Right cardiac atrium (tissue), 5 donors: ENCODE measurements at regions not wholly inside any gene's neighbourhood (a gene's known extent, or its start where the extent isn't known, plus 50 kb on each side); places are given as distances from the start of the nearest gene placed in this dataset.

Experiments
- ATAC-seq, 2 donors: fragments of 200-7000 bp; cut with Tn5 transposase; one replicate each; pipeline versions ENCODE4 v1.8.0 to v1.9.1; 2020; ENCODE audit warnings: moderate library complexity in 2 of 2, mild to moderate bottlenecking in 1 of 2
- DNase-seq, 3 donors: peaks; one replicate each; pipeline ENCODE4 v3.0.0-alpha.2; 2020
- H3K27ac ChIP-seq: one replicate; pipeline ENCODE4 v1.5.1; 2013; ENCODE audit warnings: mild to moderate bottlenecking, low read length, control low read depth, moderate library complexity
- H3K27me3 ChIP-seq: one replicate; pipeline ENCODE4 v1.6.1; 2013; ENCODE audit not compliant: control insufficient read depth, insufficient read depth
- H3K4me1 ChIP-seq: one replicate; pipeline ENCODE4 v1.6.1; 2013; ENCODE audit warnings: low read length; ENCODE audit not compliant: control insufficient read depth, insufficient read depth
- H3K4me3 ChIP-seq: one replicate; pipeline ENCODE4 v1.5.1; 2013; ENCODE audit warnings: low read length, control low read depth
- H3K9me3 ChIP-seq: one replicate; pipeline ENCODE4 v1.6.1; 2013; ENCODE audit warnings: low read length; ENCODE audit not compliant: control insufficient read depth
- WGBS: extraction: QIAGEN DNeasy Blood & Tissue Kit; methylation state at CpG from one replicate; pipeline ENCODE4 v1.1.7; 2013; 5-methylcytosine and 5-hydroxymethylcytosine counted together
- intact Hi-C, 4 donors: fragments of 100-400 bp; cut with DNase I; formaldehyde crosslinking; loops; one replicate each; pipeline versions ENCODE4 v1.11.0 to v1.14.0; 2022 to 2023
- donor health status: healthy with polysubstance abuse.
- donor health status: DM: no; HTN: yes; CAD: no.
- donor health status: DM: no; HTN: no; CAD: no.
- donor health status: DM: no; HTN: yes; CAD: no; lungs with severe emphysema.
- donor health status: DM: yes; HTN: yes; CAD: no.

DNA sequence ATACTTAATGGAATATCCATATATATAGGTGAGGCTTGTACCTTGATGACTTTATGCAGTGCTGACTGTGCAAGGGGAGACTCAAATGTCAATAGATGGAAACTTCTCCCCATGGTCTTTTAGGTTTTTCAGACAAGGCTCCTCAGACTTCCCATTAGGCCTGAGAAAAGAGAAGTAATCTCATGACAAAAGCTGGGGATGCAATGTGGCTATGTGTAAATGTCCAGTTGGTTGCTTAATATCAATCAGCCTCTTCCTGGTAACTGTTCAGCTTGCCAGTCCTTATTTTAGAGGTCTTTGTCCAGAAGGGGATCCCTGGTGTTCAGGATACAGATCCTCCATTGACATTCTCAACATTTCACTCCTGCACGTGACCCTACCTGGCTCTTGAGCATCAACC is 621.1 kb upstream of the CDH18 start:
- WGBS, result 84% methylated on average over 1 of the region's 1 CpG
- Histone ChIP-seq H3K4me1 (no peaks in the 10 kb centered on the region), H3K27me3 (no peaks in the 10 kb centered on the region), H3K9me3 (peaks cover 2% of the 10 kb centered on the region), H3K27ac (no peak overlapping the region), H3K4me3 (no peak overlapping the region)
- DNase-seq (no peak), ATAC-seq (no peak)
- intact Hi-C loops, result no loop called here

DNA sequence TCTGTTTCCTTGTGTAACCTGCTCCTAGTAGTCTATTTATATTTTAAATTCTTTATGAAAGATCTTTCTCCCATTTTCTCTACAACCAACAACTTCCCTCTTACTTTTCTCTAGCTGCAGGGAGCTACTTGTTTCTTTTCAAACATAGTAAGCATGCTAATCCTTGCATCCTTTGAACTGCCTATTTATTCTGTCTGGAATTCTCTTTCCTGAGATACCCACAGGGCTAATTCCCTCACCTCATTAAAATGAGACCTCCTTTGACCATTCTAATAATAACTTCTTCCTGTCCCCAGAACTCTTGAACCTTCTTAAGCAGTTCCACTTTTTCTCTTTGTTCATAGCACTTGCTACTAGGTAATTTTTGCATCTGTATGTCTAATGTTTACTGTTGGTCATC is 620.6 kb upstream of the CDH18 start:
- ATAC-seq (no peak), DNase-seq (no peak)
- H3K4me1 ChIP-seq, result no peaks in the 10 kb centered on the region
- H3K4me3 ChIP-seq, result no peak overlapping the region
- intact Hi-C loops, result no loop called here
- no peaks in the 10 kb centered on the region for H3K27me3 ChIP-seq
- H3K27ac ChIP-seq, result no peak overlapping the region
- H3K9me3 ChIP-seq, result peaks cover 2% of the 10 kb centered on the region

DNA sequence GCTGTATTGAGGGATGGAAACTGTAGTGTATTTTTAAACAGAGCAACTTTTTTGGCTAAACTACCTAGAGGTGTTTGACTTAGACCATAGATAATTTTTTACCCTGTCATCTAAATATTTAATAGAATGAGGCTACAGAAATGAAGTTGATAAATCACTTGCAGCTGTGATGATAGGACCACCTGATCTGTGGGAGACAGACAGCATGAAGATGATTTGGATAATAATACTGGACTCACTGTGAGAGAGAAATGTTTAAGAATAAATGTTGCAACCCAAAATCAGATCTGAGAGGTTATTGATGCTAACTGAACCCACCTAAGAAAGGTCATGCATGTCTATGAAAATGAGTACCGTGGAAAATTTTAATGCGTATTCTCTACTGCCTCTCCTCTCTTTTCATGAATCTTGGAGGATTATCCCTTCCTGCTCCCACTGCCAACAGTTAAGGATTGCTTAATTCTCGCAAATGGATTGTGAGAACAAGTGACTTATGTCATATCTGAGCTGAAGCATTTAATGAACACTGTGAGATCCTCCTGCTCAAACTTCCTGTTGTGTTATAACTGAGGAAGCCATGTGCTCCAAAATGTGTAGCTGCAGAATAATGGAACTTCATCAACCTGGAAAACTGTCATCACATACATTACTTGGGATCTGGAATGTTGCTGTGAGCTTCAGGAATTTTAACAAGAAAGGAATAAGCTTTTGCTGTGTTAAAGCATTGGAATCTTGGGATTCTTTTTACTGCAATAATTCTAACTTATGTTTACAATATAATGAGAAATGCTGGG is 617.9 kb upstream of the CDH18 start:
- no peaks in the 10 kb centered on the region for H3K27me3 ChIP-seq
- no peak overlapping the region for H3K27ac ChIP-seq
- 54% methylated on average over 3 of the region's 3 CpGs for WGBS
- H3K4me3 ChIP-seq, result no peak overlapping the region
- intact Hi-C loops, result no loop called here
- ATAC-seq (peak in 1 of 2 donors; percentile 29), DNase-seq (no peak)
- peaks cover 2% of the 10 kb centered on the region for H3K9me3 ChIP-seq
- H3K4me1 ChIP-seq, result no peaks in the 10 kb centered on the region

DNA sequence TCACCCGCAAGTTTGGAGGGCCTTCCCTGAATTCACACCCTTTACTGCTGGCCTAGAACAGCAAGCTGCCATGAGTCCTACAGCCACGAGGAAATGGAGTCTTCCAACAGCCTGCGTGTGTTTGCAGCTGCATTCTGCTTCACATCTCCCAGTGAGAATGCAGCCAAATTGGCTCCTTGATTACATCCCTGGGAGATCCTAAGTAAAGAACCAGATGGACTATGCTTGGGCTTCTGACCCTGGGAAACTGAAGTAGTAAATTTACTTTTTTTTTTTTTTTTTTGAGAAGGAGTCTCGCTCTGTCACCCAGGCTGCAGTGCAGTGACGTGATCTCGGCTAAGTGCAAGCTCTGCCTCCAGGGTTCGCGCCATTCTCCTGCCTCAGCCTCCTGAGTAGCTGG is 617.0 kb upstream of the CDH18 start:
- DNase-seq, result no peak
- Histone ChIP-seq H3K27ac (no peak overlapping the region), H3K9me3 (peaks cover 2% of the 10 kb centered on the region), H3K4me3 (no peak overlapping the region), H3K4me1 (no peaks in the 10 kb centered on the region), H3K27me3 (no peaks in the 10 kb centered on the region)
- ATAC-seq, result no peak
- intact Hi-C loops, result no loop called here
- 66% methylated on average over 8 of the region's 8 CpGs for WGBS

DNA sequence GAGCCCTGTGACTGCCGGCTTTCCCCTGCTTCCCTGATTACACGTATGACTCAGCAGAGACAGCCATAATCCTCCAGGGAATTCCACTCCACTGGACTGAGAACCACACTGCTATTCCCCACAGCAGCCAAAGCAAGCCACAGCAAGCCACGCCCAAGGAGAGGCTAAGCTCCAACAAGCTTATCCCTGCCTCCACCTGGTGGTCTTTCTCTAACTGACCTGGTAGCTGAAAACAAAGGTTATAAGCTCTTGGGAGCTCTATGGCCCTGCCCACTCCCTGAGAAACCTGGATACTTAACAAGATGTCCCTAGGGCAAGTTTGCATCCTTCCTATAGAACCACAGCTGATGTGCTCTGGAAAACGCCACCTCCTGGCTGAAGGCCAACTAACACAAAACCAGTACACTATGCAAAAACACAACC is 613.7 kb upstream of the CDH18 start:
- H3K9me3 ChIP-seq, result no peaks in the 10 kb centered on the region
- intact Hi-C loops, result no loop called here
- 73% methylated on average over 4 of the region's 4 CpGs for WGBS
- DNase-seq (no peak), ATAC-seq (no peak)
- H3K27ac ChIP-seq, result no peak overlapping the region
- H3K4me1 ChIP-seq, result no peaks in the 10 kb centered on the region
- H3K4me3 ChIP-seq, result no peak overlapping the region
- no peaks in the 10 kb centered on the region for H3K27me3 ChIP-seq

DNA sequence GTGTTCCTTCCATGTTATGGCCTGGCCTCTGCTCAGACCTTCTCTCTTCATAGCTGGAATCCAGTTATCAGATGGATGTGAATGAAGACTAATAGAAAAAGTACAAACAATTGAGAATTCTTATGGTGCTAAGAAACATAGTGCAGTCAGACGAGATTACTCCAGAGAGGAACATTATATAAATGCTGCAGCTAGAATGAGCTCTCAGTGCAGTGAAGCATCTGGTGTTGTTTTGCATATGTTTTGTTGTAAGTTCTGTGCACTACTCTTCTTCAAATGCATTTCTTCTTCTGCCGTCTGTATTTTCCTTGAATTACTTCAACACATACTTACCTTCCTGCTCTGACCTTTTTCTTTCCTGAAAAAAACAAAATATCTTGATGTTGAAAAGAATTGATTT is 602.4 kb upstream of the CDH18 start:
- Histone ChIP-seq H3K27me3 (no peaks in the 10 kb centered on the region), H3K9me3 (no peaks in the 10 kb centered on the region), H3K27ac (no peak overlapping the region), H3K4me3 (no peak overlapping the region), H3K4me1 (no peaks in the 10 kb centered on the region)
- intact Hi-C loops, result no loop called here
- 63% methylated on average over 2 of the region's 2 CpGs for WGBS
- ATAC-seq (no peak), DNase-seq (no peak)

DNA sequence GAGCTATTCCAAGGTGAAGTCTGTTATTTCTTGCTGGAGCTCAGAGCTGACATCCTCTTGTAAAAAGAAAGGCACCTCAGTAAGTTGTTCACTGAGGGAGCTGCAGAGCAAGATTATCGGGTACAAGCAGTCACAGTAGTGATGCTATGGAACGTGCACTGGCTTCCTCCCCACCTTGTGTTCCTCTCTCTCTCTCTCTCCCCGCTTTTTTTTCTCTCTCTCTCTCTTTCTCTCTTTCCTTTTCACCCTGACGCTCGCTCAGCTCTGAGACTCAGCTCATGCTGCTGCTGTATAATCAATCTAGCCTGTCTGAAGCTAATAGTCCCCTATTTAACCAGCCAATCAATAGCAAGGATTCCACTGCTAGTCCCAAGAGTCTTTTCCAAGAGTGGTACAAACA is 587.6 kb upstream of the CDH18 start:
- DNase-seq, result no peak
- intact Hi-C loops, result no loop called here
- WGBS, result 21% methylated on average over 5 of the region's 5 CpGs
- Histone ChIP-seq H3K4me3 (no peak overlapping the region), H3K9me3 (peaks cover 1% of the 10 kb centered on the region), H3K27ac (no peak overlapping the region), H3K4me1 (no peaks in the 10 kb centered on the region), H3K27me3 (no peaks in the 10 kb centered on the region)
- no peak for ATAC-seq

DNA sequence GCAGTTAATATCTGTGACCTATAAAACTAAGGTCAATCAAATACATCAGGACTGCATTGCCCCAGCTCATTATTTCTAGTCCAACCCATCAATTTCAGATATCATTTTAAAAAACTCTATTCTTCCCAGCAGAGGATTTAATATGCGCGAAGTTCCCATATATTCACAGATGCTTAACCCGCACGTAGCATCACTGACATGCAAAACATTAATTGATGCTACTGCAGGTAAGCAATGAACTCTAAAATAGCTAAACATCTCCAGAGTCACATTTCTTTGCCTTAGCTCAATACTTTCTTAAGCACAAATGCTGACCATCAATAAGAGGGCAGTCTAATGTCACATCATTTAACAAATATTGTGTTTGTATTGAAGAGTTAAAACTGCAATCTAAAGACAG is 586.6 kb upstream of the CDH18 start:
- Histone ChIP-seq H3K27me3 (no peaks in the 10 kb centered on the region), H3K4me3 (no peak overlapping the region), H3K4me1 (no peaks in the 10 kb centered on the region), H3K9me3 (peaks cover 1% of the 10 kb centered on the region), H3K27ac (no peak overlapping the region)
- ATAC-seq, result no peak
- 91% methylated on average over 4 of the region's 4 CpGs for WGBS
- intact Hi-C loops, result no loop called here
- no peak for DNase-seq

DNA sequence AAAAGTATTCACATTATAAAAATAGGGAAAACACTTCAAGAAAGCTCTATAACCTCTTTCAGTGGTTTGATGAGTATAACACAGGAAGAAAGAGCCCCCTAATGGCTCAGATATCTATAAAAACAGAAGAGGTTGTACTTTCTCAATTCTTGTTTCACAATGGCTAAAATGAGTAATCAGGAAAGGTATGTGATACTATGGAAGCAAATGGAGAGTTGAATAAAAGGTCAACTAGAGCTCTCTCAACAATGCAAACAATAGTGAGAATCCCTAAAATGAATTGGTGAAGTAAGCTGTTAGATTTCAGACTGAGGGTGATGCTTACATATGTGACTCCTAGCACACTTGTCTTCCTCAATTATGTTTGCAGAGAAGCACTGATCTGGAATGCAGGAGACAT is 584.6 kb upstream of the CDH18 start:
- Histone ChIP-seq H3K9me3 (peaks cover 1% of the 10 kb centered on the region), H3K4me1 (no peaks in the 10 kb centered on the region), H3K27ac (no peak overlapping the region), H3K4me3 (no peak overlapping the region), H3K27me3 (no peaks in the 10 kb centered on the region)
- DNase-seq, result no peak
- intact Hi-C loops, result no loop called here
- ATAC-seq, result no peak

DNA sequence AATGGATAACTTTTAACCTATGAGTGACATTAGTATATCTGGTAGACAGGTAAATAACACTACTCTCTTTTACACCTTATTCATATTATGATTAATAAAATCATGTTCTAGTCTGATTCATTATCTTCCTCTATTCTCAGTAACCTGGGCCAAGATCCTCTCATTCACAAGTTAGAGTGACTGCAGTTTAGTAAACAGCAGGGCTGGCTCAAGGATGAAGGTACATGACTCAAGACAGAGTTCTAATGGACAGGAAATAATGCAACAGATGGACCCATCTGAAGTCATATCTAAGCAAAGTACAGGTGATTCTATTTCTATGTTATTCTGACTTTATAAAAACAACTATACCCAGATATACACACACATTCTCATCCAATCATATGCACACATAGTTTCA is 582.5 kb upstream of the CDH18 start:
- DNase-seq, result no peak
- Histone ChIP-seq H3K4me1 (no peaks in the 10 kb centered on the region), H3K4me3 (no peak overlapping the region), H3K27ac (no peak overlapping the region), H3K9me3 (peaks cover 1% of the 10 kb centered on the region), H3K27me3 (no peaks in the 10 kb centered on the region)
- intact Hi-C loops, result no loop called here
- ATAC-seq, result no peak

DNA sequence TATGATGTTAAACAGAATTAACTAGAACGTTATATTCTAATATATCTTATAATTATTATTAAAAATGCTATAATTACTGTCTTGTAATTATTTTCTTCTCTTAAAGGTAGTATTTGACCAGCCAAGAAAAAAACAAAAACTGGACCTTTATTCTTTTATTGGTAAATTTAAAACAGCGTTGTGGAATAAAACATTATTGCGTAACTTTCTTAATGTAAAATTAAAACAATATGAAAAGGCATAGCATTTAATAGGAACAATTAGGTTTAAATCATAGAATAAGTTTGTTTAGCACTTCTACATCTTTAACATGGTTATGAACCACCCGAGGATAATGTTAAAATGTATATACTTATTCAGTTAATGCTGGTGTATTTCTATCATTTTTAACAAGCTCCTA is 574.5 kb upstream of the CDH18 start:
- 61% methylated on average over 4 of the region's 4 CpGs for WGBS
- no peak overlapping the region for H3K4me3 ChIP-seq
- no peaks in the 10 kb centered on the region for H3K27me3 ChIP-seq
- no peak overlapping the region for H3K27ac ChIP-seq
- H3K4me1 ChIP-seq, result no peaks in the 10 kb centered on the region
- no peaks in the 10 kb centered on the region for H3K9me3 ChIP-seq
- ATAC-seq (no peak), DNase-seq (no peak)
- intact Hi-C loops, result no loop called here

DNA sequence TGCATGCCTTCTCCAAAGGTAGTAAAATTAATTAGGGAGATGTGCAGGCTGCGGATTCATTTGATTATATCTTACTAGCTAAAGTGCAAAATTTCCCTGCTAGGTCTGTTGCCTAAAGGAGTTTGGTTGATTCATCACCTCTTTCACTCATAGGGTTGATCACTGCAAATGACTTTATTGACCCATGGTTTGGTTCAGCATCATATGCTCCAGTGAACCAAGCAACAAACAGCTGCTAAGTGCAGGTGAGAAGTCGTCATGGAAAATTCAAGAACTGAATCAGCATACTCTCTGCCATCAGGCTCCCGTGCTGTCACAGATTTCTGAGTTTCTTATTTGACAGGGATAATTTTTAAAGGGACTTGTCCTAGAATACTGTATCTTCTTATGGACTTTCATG is 571.8 kb upstream of the CDH18 start:
- no peak overlapping the region for H3K4me3 ChIP-seq
- H3K27ac ChIP-seq, result no peak overlapping the region
- DNase-seq, result no peak
- WGBS, result 70% methylated on average over 3 of the region's 3 CpGs
- H3K4me1 ChIP-seq, result no peaks in the 10 kb centered on the region
- intact Hi-C loops, result no loop called here
- no peaks in the 10 kb centered on the region for H3K9me3 ChIP-seq
- ATAC-seq, result no peak
- H3K27me3 ChIP-seq, result no peaks in the 10 kb centered on the region
